Heart left ventricle (tissue), 16 donors: ENCODE measurements at regions not wholly inside any gene's neighbourhood (a gene's known extent, or its start where the extent isn't known, plus 50 kb on each side); places are given as distances from the start of the nearest gene placed in this dataset.

Experiments used
- ATAC-seq, 4 donors: fragments of 200-7000 bp; cut with Tn5 transposase; one replicate each; pipeline ENCODE4 v1.9.1; 2020 to 2022; ENCODE audit warnings: moderate library complexity in 4 of 4, mild to moderate bottlenecking in 3 of 4, moderate number of reproducible peaks in 1 of 4
- DNase-seq, 5 donors: peaks; one replicate each; pipeline ENCODE4 v3.0.0-alpha.2; 2020
- H3K27ac ChIP-seq, 12 donors: fragments of 200-600 bp; sonication (generic) in 4 of 12; one replicate each; pipeline versions ENCODE4 v1.5.0 to v1.8.0; 2016 to 2022; ENCODE audit warnings: mild to moderate bottlenecking in 2 of 12
- H3K27me3 ChIP-seq, 9 donors: fragments of 200-600 bp; sonication (generic) in 2 of 9; one replicate each; pipeline versions ENCODE4 v1.5.1 to v1.8.0; 2016 to 2022; ENCODE audit warnings: mild to moderate bottlenecking in 3 of 9
- H3K36me3 ChIP-seq, 9 donors: fragments of 200-600 bp; sonication (generic) in 2 of 9; one replicate each; pipeline versions ENCODE4 v1.5.0 to v1.8.0; 2018 to 2022; ENCODE audit warnings: mild to moderate bottlenecking in 2 of 9
- H3K4me1 ChIP-seq, 12 donors: fragments of 200-600 bp; sonication (generic) in 4 of 12; one replicate each; pipeline versions ENCODE4 v1.5.0 to v1.8.0; 2016 to 2022; ENCODE audit warnings: mild to moderate bottlenecking in 3 of 12
- H3K4me3 ChIP-seq, 12 donors: fragments of 200-600 bp; sonication (generic) in 4 of 12; one replicate each; pipeline versions ENCODE4 v1.5.0 to v1.8.0; 2017 to 2022; ENCODE audit warnings: mild to moderate bottlenecking in 9 of 12, moderate library complexity in 4 of 12
- H3K9me3 ChIP-seq, 12 donors: fragments of 200-600 bp; sonication (generic) in 4 of 12; one replicate each; pipeline versions ENCODE4 v1.5.0 to v1.8.0; 2016 to 2022; ENCODE audit warnings: mild to moderate bottlenecking in 1 of 12
- POLR2A ChIP-seq, 2 donors: fragments of 450-650 bp; IDR thresholded peaks; one replicate each; pipeline ENCODE4 v1.6.1; 2017; ENCODE audit warnings: antibody characterized with exemption in 2 of 2, mild to moderate bottlenecking in 2 of 2, moderate library complexity in 2 of 2
- whole genome bisulfite sequencing, 4 donors: extraction: QIAGEN DNeasy Blood & Tissue Kit in 2 of 4; methylation state at CpG; one replicate each; pipeline versions ENCODE4 v1.1.5 to v1.1.7; 2013 to 2018; 5-methylcytosine and 5-hydroxymethylcytosine counted together
- intact Hi-C, 10 donors: fragments of 100-400 bp; cut with DNase I; formaldehyde crosslinking; loops; one replicate each; pipeline versions ENCODE4 v1.11.1 to v1.14.2; 2022
- TF ChIP-seq, protein P1 (sequence below), 12 donors: fragments of 200-600 bp; sonication (generic) in 4 of 12; IDR thresholded peaks; one replicate each; pipeline versions ENCODE4 v1.5.0 to v1.8.0; 2018 to 2022; ENCODE audit warnings: antibody characterized with exemption in 12 of 12, mild to moderate bottlenecking in 5 of 12
- donor health status: ischemic (EF 13 %, LVEDD 7.1; RV severe dilation, severe dysfunction).
- donor health status: healthy with polysubstance abuse.
- donor health status: DM: no; HTN: yes; CAD: no.
- donor health status: DM: no; HTN: no; CAD: no.
- donor health status: ischemic (EF 25% LVEDD 6.9; RV normal size, moderate dysfunction).
- donor health status: ischemic (EF 25% LVEDD 5.7; RV mildly dilated, moderate dysfunction).
- donor health status: healthy.
- donor health status: DM: yes; HTN: yes; CAD: no.
- donor health status: ischemic (EF 35%, LVEDD 5.7; RV mildly dilated, moderate dysfunction).
- donor health status: nonischemic (EF 11% LVEDD 7.7; RV severe dilation, severe dysfunction).
- donor health status: DM: yes; HTN: yes; CAD: no.
- donor health status: PGD.
- donor health status: ischemic (EF 29% LVEDD 5.4; RV normal size, mild dysfunction).
- donor health status: nonischemic (EF 23%, LVEDD 6.1; RV moderate dilation, normal function).

DNA sequence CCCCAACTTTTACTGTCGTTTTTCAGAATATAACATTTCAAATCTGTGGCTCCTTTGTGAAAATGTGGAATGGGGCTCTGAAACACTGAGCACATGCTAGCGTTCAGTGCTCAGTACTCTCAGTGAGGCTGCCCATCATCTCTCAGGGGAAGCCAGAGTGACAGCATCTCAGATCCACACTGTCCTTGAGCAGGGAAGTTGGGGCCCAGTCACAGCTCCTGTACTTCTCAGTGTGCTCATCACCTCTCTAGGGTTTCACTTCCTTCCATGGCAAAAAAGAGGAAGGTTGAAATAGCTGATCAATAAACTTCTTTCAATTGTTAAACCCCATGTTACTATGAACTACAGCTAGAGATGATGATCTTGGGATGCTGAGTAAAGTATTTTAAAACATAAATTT is 565.9 kb upstream of the SPRY2 start:
- TF ChIP-seq POLR2A (IDR thresholded peaks at IDR 0.05) = no peak
- TF ChIP-seq, protein P1, sequence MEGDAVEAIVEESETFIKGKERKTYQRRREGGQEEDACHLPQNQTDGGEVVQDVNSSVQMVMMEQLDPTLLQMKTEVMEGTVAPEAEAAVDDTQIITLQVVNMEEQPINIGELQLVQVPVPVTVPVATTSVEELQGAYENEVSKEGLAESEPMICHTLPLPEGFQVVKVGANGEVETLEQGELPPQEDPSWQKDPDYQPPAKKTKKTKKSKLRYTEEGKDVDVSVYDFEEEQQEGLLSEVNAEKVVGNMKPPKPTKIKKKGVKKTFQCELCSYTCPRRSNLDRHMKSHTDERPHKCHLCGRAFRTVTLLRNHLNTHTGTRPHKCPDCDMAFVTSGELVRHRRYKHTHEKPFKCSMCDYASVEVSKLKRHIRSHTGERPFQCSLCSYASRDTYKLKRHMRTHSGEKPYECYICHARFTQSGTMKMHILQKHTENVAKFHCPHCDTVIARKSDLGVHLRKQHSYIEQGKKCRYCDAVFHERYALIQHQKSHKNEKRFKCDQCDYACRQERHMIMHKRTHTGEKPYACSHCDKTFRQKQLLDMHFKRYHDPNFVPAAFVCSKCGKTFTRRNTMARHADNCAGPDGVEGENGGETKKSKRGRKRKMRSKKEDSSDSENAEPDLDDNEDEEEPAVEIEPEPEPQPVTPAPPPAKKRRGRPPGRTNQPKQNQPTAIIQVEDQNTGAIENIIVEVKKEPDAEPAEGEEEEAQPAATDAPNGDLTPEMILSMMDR (IDR thresholded peaks at IDR 0.05) = no peak
- DNase-seq (no peak), ATAC-seq (no peak)
- H3K27me3 ChIP-seq = no peaks in the 10 kb centered on the region
- no peaks in the 10 kb centered on the region for H3K4me1 ChIP-seq
- intact Hi-C loops = no loop called here
- 84 to 88% (median 87%) methylated on average over 2 of the region's 2 CpGs for WGBS, 4 donors
- peaks cover 0 to 22% (median 6%) of the 10 kb centered on the region in 12 donors for H3K9me3 ChIP-seq
- H3K36me3 ChIP-seq = no peaks in the 10 kb centered on the region
- H3K4me3 ChIP-seq = no peak overlapping the region
- H3K27ac ChIP-seq = no peak overlapping the region

DNA sequence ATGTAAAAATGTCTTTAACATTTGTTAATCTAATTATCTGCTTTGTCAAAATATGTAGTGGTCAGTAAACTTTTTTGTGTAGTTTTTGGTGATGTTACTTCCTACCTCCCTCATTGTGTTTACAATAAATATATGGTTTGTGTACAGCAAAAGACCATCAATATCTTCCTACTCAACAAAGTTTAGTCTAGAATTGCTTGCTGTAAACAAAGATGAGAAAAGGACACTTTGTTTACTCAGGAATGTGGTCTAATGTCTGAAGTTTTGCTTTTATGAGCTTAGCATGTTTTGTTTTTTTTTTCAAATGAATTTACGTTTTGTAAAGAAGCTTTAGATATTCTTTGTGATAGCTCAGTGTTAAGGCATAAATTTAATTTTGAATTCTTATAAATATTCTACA is 563.5 kb upstream of the SPRY2 start:
- Histone ChIP-seq H3K36me3 (no peaks in the 10 kb centered on the region), H3K4me1 (peaks cover 0 to 11% (median 0%) of the 10 kb centered on the region in 12 donors), H3K9me3 (peaks cover 0 to 7% (median 0%) of the 10 kb centered on the region in 12 donors), H3K27ac (no peak overlapping the region), H3K27me3 (no peaks in the 10 kb centered on the region), H3K4me3 (no peak overlapping the region)
- ATAC-seq = no peak
- no peak for DNase-seq
- TF ChIP-seq, protein P1 (IDR thresholded peaks at IDR 0.05) = no peak
- no peak for TF ChIP-seq POLR2A (IDR thresholded peaks at IDR 0.05)
- intact Hi-C loops = no loop called here
- WGBS, 4 donors = 74 to 89% (median 82%) methylated on average over 1 of the region's 1 CpG

DNA sequence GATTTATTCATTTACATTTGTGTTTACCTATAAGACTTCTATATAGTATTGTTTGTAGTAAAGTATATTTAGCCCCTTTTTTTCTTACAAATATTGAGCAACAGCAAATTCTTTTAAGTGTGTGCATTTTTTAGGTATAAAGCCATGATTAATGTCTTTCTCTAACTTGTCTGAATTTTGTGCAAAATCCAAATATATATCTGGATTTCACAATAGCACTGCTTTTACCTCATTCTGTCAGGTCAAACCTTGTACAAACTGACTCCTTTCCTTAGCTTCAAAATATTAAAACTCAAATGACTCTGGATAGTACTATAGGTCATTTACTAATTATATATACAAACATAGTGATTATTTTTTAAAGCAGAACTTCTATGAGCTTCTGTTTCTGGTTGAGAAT is 563.0 kb upstream of the SPRY2 start:
- no peaks in the 10 kb centered on the region for H3K27me3 ChIP-seq
- intact Hi-C loops = no loop called here
- H3K27ac ChIP-seq = no peak overlapping the region
- DNase-seq = no peak
- no peak for ATAC-seq
- no peaks in the 10 kb centered on the region for H3K36me3 ChIP-seq
- TF ChIP-seq POLR2A (IDR thresholded peaks at IDR 0.05) = no peak
- TF ChIP-seq, protein P1 (IDR thresholded peaks at IDR 0.05) = no peak
- peaks cover 0 to 11% (median 0%) of the 10 kb centered on the region in 12 donors for H3K4me1 ChIP-seq
- H3K4me3 ChIP-seq = no peak overlapping the region
- H3K9me3 ChIP-seq = peaks cover 0 to 2% (median 0%) of the 10 kb centered on the region in 12 donors

DNA sequence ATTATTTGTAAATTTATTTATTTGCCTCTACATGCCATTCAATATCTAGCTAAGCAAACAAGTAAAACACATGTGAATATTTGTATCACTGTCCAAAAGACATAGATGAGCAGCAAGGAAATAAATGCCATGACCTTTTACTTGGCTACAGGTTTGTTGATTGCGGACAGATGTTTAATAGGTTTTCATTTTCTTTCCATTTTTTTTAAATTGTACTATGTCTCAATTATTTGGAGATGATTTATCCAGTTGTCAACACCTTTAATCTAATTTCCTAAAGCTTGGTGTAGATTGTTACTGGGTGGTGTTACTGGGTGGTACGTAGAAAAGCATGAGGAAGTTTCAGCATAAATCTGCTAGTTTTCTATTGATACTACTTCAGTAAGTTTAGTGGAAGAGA is 560.6 kb upstream of the SPRY2 start:
- DNase-seq (no peak), ATAC-seq (peak in 3 of 4 donors; percentile 41 to 65 (median 54))
- WGBS, 4 donors = 41 to 62% (median 54%) methylated on average over 2 of the region's 2 CpGs
- intact Hi-C loops = no loop called here
- Histone ChIP-seq H3K9me3 (no peaks in the 10 kb centered on the region), H3K27me3 (no peaks in the 10 kb centered on the region), H3K36me3 (no peaks in the 10 kb centered on the region), H3K4me3 (no peak overlapping the region), H3K4me1 (peaks cover 0 to 11% (median 0%) of the 10 kb centered on the region in 12 donors), H3K27ac (peak overlapping the region in 9 of 12 donors; percentile 23 to 73 (median 65))
- no peak for TF ChIP-seq POLR2A (IDR thresholded peaks at IDR 0.05)
- TF ChIP-seq, protein P1 (IDR thresholded peaks at IDR 0.05) = no peak
